ENCODE measurements at regions not wholly inside any gene's neighbourhood (a gene's known extent, or its start where the extent isn't known, plus 50 kb on each side); places are given as distances from the start of the nearest gene placed in this dataset.

- POLR2A ChIA-PET: no interaction called here
- DNase-seq (ENCODE audit: extremely low spot score): no peak
- CTCF ChIA-PET: interaction anchor here (4.3 kb wide), 1 partner anchor 76 kb away, joined by 21 read pairs; no protein-coding TSS in a partner anchor
- no peak for TF ChIP-seq CTCF (IDR thresholded peaks at IDR 0.05; ENCODE audit: control extremely low read depth, extremely low read depth, low read depth, missing control alignments)
Measured at GRCh38 chr12:3961591-3961990, 88.4 kb upstream of the PARP11 start.

- DNase-seq (ENCODE audit: extremely low spot score): no peak
- CTCF ChIA-PET: interaction anchor here (4.3 kb wide), 1 partner anchor 74 kb away, joined by 21 read pairs; no protein-coding TSS in a partner anchor
- TF ChIP-seq CTCF (IDR thresholded peaks at IDR 0.05; ENCODE audit: control extremely low read depth, extremely low read depth, low read depth, missing control alignments): no peak
- POLR2A ChIA-PET: no interaction called here
Measured at GRCh38 chr12:3959799-3960560, 86.8 kb upstream of the PARP11 start.

- ChIA-PET CTCF (no interaction called here), POLR2A (no interaction called here)
- no peak for DNase-seq (ENCODE audit: extremely low spot score)
- no peak for TF ChIP-seq CTCF (IDR thresholded peaks at IDR 0.05; ENCODE audit: control extremely low read depth, extremely low read depth, low read depth, missing control alignments)
Measured at GRCh38 chr12:3958534-3958933, 85.3 kb upstream of the PARP11 start.

- TF ChIP-seq CTCF (IDR thresholded peaks at IDR 0.05; ENCODE audit: control extremely low read depth, extremely low read depth, low read depth, missing control alignments): no peak
- POLR2A ChIA-PET: interaction anchor here (0.6 kb wide), 1 partner anchor 849 kb away, joined by 3 read pairs; no protein-coding TSS in a partner anchor
- CTCF ChIA-PET: interaction anchor here (1.1 kb wide), 1 partner anchor 13 kb away, joined by 4 read pairs; no protein-coding TSS in a partner anchor
- DNase-seq (ENCODE audit: extremely low spot score): no peak
Measured at GRCh38 chr12:3951380-3952135, 78.4 kb upstream of the PARP11 start.

- ChIA-PET CTCF (interaction anchor here (1.1 to 1.5 kb wide), 2 partner anchors 12 to 37 kb away, joined by 3 to 4 read pairs; no protein-coding TSS in a partner anchor), POLR2A (interaction anchor here (0.6 kb wide), 1 partner anchor 849 kb away, joined by 3 read pairs; no protein-coding TSS in a partner anchor)
- no peak for TF ChIP-seq CTCF (IDR thresholded peaks at IDR 0.05; ENCODE audit: control extremely low read depth, extremely low read depth, low read depth, missing control alignments)
- DNase-seq (ENCODE audit: extremely low spot score): no peak
Measured at GRCh38 chr12:3950714-3951320, 77.6 kb upstream of the PARP11 start.

- CTCF ChIA-PET: no interaction called here
Measured at GRCh38 chr12:3947781-3948180, 74.6 kb upstream of the PARP11 start.

More at GRCh38 chr12:3947781-3948180, 74.6 kb upstream of the PARP11 start:
- TF ChIP-seq CTCF (IDR thresholded peaks at IDR 0.05; ENCODE audit: control extremely low read depth, extremely low read depth, low read depth, missing control alignments): no peak
- no peak for DNase-seq (ENCODE audit: extremely low spot score)
- POLR2A ChIA-PET: no interaction called here

All from GM10248 (cell line).